HCEC 1CT (cell line): ENCODE measurements at regions not wholly inside any gene's neighbourhood (a gene's known extent, or its start where the extent isn't known, plus 50 kb on each side); places are given as distances from the start of the nearest gene placed in this dataset.

Experiments
- DNase-seq: peaks from one replicate; pipeline ENCODE4 v3.0.0-alpha.2; 2017

DNA sequence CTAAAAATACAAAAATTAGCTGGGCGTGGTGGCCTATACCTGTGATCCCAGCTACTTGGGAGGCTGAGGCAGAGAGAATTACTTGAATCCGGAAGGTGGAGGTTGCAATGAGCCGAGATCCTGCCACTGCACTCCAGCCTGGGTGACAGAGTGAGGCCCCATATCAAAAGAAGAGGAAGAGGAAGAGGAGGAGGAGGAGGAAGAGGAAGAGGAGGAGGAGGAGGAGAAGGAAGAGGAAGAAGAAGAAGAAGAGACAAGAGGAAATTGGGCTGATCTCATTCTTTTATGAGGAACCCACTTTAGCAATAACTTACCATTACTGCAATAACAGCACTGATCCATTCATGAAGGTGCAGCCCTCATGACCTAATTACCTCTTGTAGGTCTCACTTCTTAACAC lies 138.9 kb upstream of the GIMD1 start:
- no peak for DNase-seq

DNA sequence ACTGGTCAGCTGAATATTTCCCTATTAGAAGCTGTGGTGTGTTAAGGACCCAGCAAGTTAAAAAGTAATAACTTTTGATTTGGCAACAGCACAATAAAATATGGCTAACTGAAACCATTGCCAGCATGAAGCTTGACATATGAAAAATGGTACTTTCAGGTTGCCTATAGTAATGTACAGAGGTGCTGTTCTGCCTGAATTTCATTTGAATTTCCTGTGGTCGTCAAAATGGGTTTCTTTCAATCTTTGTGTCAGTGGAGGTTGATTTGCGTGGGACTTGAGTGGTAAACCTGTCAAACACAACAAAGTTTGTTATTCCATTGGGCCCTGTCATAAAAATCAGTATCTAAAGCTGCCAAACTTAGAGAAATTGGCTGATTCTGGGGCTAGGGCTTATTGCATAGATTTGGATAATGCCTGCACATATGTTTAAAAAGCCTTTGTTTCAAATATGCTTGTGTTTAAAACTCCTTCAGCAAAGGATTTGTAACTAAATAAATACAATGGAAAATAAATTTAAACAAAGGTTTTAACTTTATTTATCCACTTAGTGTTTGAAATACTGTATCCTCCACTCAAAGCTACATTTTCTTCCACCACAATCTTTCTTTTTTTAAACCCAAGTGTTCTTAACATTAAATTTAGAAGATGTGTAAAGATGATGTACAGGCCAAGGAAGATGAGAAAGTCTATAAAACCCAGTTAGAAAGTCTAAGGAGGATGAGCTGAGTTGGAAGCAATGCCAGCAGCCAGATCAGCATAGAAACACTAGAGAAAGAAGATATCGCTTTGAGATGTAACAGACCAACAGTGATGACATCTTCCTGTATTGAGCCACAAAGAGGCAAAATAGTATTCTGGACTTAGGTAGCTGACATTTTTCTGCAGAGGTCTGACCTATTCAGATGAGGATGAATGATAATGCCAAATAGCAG lies 134.8 kb upstream of the GIMD1 start:
- DNase-seq, result no peak

DNA sequence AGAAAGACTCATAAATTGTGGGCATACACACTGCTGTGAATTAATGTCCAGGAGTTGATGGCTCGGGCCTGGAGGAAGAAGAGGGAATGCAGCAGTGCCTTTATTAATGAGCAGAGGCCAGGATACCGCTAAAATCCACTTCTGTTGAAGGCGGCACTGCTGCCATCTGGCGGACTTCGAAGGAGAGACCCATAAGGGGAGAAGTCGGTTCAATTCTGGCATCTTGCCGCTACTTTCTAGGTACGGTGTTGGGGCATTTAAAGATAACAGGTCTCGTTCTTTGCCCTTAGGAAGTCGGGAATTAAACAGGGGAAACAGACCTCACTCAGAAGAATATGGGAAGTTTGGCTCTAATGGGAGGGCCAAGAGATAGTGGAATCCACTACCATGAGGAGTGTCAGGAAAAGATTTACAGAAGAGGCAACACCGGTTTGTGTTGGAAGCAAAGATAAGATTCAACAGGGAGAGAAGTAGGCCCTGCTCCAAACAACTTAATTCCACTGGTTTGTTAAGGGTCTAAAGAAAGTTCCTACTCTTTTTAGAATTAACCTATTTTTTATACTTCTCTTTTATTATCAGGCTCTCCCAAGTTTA lies 133.6 kb upstream of the GIMD1 start:
- peak; percentile 49 for DNase-seq

DNA sequence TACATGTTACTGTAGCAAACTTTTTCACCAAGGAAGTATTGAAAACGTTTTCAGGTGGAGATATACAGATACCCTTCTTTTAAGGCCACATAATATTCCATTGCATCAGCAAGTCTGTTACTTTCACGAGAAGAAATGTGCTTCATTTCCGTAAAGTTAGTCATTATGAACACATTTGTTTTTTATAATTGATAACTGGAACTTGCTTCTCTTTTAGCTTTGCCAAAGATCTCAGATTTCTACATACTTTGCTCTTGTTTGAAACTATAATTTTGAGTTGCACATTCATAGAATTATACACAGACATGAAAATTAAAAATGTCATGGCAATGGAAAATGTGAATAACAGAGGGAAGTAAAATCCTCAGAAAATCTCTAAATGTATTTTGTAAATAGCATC lies 128.7 kb upstream of the GIMD1 start:
- no peak for DNase-seq

DNA sequence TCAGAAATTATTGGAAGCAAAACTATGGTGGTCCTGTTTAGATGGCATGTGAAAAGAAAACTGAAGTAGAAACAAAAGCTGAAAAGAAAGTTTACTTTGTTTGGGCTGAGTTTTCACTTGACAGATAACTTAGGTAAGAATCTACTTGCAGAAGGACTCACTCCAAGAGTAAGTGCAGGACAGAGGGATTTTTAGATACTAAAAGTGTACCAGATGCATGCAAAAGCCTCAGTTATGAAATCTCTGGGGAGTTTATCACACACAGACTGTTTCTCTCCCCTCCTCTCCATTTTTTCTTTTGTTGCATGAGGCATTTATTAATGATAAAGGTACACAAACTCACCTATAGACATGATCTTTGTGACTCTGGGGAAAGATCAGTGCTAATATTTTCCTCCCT lies 127.5 kb upstream of the GIMD1 start:
- DNase-seq, result no peak

DNA sequence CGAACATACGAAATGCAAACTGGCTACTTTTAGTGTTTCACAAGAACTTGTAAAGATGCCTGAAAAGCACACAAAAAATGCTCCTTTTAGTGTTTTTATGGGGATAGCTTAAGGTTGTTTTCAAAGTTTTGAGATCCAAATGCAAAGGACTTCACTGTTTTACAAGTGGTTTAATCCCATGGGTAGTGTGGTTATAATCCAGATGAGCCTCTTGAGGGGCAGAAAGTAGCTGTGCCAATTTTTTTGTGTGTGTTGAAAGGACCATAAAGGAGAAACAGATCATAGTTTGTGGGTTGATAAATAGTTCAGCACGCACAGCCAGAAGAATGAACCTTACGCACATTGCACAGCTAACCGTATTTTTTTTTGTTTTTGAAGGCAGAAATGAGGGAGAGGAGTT lies 126.9 kb upstream of the GIMD1 start:
- DNase-seq, result no peak

DNA sequence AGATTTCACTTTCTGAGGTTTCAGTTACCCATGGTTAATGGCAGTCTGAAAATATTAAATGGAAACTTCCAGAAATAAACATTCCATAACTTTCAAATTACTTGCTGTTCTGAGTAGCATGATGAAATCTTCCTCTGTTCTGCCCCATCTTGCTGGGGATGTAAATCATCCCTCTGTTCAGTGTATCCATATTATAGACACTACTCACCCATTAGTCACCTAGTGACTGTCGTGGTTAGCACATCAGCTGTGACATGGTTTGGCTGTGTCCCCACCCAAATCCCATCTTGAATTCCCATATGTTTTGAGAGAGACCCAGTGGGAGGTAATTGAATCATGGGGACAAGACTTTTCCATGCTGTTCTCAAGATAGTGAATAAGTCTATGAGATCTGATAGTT lies 125.5 kb upstream of the GIMD1 start:
- peak; percentile 19 for DNase-seq

DNA sequence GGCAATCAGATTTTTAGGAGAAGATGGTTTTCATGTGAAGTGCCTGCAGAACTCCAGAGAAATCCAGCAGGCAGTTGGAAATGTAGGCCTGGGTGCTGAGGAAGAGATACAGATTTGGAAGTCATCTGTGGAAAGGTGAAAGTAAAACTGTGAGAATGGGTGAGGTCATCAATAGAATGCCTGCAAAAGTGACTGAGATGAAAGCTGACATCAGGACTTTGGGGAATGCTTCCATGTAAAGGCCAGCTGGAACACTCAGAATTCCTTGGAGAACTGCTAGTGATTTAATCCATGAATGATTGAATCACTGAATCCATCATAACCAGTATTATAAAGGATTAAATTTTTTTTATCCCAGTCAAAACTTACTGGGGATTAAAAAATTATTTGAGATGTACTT lies 124.5 kb upstream of the GIMD1 start:
- DNase-seq, result no peak

DNA sequence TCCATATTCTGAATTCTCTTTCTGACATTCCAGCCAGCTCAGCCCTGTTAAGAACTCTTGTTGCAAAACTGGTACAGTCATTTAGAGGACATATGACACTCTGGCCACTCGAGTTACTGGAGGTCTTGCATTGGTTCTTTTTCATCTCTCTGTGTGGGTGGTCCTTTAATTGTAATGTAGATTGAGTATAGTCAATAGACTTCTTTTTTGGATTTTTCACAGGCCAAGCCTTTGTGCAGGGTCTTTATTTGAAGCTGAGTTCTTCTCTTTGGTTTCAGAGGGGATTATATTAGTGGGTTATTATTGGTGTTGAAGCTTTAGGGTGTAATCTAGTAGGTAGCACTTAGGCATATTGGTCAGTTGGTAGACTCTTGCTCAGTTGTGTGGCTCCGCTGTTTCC lies 118.0 kb upstream of the GIMD1 start:
- peak; percentile 7 for DNase-seq

DNA sequence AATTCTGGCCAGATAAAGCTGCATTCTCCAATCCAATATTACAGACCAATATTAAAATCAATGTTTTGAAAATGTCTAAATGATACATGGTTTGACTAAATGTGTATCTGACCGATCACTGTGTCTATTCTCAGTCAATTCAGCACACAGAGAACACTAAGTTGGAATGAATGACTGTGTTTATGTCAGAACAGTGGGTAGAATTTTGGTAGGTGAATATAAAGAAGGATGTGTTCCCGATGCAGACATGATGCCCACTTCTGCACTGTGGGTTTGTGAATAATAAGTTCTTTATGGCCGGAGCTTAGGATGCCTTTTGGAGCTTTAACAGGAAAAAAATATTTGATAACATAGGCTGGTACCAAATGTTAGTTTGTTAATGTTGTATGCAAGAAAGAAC lies 113.2 kb upstream of the GIMD1 start:
- DNase-seq, result no peak

DNA sequence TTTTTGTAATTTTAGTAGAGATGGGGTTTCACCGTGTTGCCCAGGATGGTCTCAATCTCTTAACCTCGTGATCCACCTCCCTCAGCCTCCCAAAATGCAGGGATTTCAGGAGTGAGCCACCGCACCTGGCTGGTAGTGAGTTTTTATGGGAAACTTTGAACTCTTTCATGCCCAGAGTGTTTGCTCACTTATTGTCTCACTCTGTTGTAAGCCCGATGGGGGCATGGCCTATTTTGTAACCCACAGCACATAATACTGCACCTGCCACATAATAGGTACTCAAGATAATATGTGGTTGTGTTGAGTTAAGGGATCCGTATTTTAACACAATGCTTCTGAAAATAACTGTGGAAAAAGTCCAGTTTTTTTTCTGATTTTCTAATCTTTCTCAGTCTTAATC lies 109.6 kb upstream of the GIMD1 start:
- DNase-seq, result no peak

DNA sequence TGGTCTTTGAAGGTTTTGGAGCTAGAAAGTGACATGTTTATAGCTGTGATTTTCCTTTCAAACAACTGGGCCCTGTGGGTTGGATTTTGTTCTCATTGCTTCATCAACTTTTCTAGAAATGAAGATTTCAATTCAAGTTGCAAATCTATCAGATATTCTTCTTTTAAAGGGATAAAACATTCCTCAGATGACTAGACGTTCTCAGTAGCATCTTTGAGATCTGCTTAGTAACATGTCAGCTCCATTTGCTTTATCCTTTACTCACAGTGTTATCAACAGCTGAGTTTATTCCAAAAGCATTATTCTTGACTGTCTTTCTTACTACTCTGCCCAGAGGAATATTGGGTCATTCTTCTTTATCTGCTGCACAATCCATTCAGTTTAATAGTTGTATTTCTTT lies 108.2 kb upstream of the GIMD1 start:
- no peak for DNase-seq

DNA sequence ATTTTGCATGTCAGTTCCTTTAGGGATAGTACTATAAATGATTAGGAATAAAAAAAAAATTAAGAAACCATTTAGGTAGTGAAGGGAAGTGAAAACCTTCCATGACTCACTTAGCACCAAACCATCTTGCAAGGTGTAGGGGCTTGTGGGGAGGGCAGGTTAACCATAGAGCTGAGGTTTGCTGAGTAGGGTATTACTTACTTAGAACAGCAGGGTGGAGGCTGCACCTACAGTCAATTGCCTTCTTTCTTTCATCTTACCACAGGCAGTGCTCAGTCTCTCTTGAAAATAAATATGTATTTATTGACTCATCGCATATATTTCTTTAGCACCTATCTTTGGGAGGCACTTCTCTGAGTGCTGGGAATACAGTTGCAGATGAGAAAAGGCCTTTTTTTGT lies 104.9 kb upstream of the GIMD1 start:
- no peak for DNase-seq

DNA sequence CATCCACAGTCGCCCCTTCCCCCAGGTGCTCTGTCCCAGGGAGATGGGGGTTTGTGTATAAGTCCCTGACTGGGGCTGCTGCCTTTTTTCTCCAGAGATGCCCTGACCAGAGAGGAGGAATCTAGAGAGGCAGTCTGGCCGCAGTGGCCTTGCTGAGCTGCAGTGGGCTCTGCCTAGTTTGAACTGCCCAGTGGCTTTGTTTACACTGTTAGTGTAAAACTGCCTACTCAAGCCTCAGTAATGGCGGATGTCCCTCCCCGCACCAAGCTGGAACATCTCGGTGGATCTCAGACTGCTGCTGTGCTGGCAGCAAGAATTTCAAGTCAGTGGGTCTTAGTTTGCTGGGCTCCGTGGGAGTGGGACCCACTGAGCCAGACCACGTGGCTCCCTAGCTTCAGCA lies 102.6 kb upstream of the GIMD1 start:
- DNase-seq, result no peak

DNA sequence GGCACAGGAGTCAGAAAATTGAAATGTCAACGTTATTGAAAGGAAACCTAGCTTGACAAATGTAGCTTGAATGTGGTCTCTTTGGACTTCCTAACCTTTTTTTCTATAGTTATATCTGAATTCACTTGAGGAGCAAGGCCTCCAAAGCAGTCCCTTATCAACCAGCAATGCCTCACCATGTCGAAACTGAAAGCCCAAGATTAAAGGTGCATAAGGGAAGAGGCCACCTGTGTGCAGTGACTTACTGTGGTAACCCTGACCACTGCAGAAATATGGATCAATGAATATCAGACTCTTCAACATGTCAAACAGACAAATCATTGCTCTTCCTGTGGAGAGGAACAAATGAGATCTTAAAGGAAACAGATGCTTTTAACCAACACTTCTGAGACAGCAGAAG lies 95.0 kb upstream of the GIMD1 start:
- DNase-seq, result no peak

DNA sequence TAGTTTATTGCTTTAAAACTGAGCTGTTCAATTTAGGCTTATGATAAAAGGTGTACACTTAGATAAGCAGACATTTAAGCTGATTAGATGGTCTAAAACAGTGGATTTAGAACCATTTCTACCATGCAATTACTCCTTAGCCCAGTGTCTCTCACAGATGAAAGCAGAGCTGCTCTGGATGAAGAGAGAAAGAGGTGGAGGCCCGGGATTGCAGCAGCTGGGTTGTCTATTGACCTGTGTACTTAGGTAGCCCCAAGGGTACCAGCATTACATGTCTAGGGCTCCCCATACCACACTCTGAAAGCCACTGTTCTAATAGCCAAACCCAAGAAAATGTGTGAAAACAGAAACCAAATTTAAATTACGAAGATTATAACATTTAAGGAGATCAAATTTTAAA lies 86.0 kb upstream of the GIMD1 start:
- no peak for DNase-seq

DNA sequence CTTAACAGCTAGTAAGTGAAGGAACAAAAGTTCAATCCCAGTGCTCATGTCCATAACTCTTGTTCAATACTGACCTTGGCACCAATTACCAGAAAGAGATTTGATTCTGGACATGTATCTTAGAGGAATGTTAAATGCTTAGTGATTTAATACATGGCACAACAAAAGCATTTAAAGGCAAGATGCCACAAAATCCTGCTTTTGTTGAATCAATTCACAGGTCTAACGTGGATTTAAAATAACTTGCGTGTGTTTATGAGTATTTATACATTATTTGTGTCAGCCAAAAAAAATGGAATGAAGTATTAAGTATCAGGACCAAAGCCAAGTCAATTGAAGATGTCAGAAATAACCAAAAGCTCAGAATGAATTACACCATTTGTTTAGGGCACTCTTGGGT lies 85.4 kb upstream of the GIMD1 start:
- DNase-seq, result no peak

DNA sequence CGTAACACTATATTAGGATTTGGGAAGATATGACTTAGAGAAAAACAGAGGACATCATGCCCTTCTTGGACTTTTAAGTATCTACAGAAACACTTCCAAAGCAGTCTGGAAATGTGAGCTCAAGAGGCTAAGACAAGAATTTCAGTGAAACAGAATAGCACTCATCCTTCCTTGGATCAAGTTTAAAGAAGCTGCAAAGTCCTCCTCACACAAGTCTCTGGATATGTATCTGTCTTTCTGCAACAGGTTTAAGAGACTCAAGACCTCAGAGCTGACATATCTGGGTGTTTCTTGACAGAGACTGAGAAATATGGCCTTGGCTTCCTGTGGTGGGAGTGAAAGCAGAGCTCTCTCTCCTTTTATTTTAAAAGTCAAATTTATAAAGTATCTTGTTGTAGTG lies 82.5 kb upstream of the GIMD1 start:
- DNase-seq, result no peak

DNA sequence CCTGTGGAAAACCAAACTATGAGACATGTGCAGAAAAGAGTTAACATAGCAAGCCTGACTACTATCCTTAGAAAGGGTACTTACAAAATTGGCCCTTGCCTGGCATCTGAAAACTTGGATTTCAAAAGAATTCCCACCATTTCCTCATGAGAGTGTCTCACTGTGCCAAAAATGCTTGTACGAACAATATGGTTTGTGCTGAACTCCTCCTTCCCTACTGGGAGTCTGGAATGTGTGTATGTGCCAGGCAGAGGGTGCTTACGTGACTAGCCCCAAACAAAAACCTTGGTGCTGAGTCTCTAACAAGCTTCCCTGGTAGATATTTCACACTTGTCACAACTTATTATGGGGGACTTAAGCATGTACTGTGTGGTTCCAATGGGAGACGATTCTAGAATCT lies 81.7 kb upstream of the GIMD1 start:
- no peak for DNase-seq

DNA sequence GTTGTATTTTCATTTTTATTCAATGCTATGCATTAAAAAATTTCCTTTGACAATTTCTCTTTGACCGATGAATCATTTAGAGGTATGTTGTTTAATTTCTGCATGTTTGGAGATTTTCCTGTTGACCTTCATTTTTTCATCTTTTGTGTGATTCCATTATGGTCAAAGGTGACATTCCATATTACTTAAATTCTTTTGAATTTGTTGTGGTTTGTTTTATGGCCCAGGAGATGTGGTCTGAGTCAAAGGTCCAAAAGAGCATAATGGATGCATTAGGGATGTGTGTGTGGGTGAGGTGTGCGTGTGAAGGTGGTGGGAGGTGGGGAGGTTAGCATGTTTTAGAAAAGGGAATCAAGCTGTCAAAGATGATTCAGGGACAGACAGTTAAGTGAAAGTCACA lies 76.0 kb upstream of the GIMD1 start:
- DNase-seq, result peak; percentile 54

DNA sequence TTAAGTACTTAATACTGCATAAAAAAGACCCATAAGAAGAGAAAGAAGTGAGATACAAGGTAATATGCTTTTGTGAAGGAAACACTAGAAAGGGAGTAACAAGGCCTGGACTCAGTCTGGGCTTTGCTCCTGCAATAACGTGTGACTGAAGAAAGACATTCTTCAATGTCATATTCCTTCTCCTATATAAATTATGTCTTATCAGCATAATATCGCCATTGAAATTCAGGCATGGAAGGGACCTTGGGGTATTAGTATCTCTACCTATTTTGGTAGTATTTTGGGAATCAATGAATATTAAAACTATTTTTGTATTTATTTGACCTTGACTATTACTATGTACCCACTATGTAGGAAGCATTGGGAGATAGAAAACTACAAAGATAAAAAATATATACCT lies 62.2 kb upstream of the GIMD1 start:
- no peak for DNase-seq

DNA sequence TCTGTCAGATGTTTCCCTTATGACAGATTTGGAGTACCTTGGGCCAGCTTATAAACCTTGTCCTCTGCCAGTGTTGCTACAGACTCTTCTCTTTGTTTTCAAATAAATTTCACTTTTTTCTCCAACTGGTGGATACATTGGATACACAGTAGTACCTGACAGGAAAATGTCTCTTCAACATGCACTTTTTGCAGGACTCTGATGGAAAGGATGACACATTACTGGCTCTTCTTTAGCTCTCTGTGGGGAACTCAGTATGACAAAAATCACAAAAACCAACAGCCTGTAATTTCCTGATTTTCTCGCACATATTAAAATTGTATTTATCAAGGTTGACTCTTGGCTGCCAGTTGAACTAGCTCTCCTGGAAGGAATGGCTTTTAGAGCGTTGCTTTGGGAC lies 61.3 kb upstream of the GIMD1 start:
- no peak for DNase-seq

DNA sequence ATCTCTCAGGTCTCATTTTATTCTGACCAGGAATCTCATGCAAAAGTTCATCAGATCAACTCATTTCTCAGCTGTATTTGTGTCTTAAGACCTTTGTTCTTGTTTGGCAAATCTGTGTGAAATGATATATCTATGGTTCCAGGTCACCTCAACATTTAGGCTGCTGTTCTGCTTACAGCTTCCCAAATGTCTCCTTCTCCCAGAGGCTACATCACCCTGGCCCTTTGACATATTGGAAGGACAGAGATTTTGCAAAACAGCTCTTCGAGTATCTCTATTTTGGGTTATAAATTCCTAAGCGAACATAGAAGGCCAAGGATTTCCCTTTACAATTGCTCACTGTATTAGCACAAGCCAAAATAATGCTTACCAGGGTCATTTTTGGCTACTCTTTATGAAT lies 57.5 kb upstream of the GIMD1 start:
- no peak for DNase-seq

DNA sequence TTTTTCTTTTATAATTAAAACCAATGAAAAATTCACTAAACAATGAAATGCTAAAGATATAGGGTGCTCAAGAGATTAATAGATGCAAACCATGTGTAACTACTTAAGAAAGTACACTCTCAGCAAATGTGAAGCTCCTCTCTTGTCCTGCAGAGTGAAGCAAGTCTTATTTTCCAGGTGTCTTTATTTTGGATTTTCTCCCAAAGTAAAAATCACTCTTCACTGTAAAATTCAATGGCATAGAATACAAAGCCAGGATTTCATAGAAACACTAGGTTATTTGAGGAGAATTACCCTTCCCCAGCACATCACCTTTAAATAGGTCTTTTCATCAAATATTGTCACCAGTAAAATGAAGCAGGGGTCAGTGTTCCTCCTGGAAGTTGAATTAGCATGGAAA lies 57.0 kb upstream of the GIMD1 start:
- DNase-seq, result no peak

DNA sequence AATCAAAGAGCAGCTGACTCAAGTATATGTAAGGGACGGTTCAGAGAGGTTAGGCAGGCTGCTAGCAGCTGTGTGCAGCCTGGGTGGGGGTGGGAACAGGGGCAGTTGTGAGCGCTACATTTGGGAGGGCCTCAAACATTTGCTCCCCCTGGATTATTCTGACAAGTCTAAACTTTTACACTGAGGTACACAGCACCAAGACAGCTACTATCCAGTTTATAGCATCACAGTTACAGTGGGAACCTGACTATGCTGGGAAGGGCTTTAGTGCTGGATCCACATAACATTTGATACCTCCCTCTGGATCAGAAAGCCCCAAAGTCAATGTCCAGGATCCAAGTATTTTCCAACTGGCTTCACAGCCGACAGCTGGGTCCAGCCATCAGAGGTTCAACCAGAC lies 55.8 kb upstream of the GIMD1 start:
- no peak for DNase-seq
